ENCODE measurements at regions not wholly inside any gene's neighbourhood (a gene's known extent, or its start where the extent isn't known, plus 50 kb on each side); places are given as distances from the start of the nearest gene placed in this dataset.

DNA sequence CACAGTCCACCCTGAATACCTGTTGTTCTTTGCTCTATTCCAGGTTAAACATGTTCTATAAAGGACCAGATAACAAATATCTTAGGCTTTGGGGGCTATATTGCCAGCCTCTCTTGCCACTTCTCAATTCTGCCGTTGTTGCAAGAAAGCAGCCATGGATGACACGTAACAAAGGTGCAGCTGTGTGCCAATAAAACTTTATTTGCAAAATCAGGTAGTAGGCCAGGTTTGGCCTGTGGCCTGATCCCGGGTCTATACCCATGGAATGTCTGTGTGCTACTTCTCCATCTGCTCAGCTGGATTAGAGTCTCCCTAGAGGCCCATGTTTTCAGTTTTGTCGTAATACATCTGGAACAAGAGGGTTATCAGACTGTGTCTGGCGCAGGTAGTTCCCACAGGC, 175.3 kb upstream of the KCNG1 start:
- Mint-ChIP-seq H3K4me1 (no peaks in the 10 kb centered on the region), H3K9me3 (ENCODE audit: insufficient read depth) (no peaks in the 10 kb centered on the region)

DNA sequence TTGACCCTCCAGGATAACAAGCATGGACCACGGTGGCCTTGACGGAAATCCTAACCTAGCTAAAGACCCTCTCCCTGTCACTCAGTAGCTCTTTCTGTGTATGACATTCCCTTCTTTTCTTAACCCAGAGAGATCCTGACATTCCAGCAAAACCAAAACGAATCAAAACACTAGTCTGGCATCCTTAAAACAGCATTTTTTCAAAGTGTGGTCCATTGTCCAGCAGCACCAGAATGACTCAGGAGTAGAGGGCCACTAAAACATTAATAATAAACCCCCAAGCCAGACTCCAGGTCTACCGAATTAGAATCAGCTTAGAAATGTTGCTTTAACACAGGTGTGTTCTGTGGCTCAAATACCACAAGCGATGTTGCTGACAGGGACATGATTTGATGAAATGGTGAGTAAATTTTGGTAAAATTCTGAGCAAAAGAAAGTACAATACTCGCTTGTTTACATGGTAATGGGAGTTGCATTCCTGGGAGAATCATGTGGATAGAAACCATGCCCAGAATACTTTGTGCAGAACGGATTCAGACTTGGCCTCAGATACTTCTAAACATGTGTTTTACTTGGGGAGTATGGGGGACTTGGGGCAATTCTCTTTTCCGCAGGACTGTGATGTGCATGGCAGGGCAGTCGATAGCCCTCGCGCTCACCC, 174.2 kb upstream of the KCNG1 start:
- no peaks in the 10 kb centered on the region for H3K79me2 ChIP-seq (ENCODE audit: control insufficient read depth, insufficient read depth, low read length)
- H4K20me1 ChIP-seq (ENCODE audit: control insufficient read depth, insufficient read depth, low read length, poor library complexity, severe bottlenecking) = no peaks in the 10 kb centered on the region
- no peak overlapping the region for H3K9ac ChIP-seq (ENCODE audit: low read length)
- DNase-seq (no peak), ATAC-seq (ENCODE audit: low read depth) (no peak)
- intact Hi-C loops (cut with micrococcal nuclease) = no loop called here
- TF ChIP-seq EZH2 (IDR thresholded peaks at IDR 0.05; ENCODE audit: borderline replicate concordance, insufficient read depth, low read depth, low read length, poor library complexity, severe bottlenecking) = no peak
- no peak overlapping the region for H3K4me3 ChIP-seq (ENCODE audit: control extremely low read depth in 1 of 5, extremely low read depth in 1 of 5, insufficient read depth in 1 of 5, low read depth in 2 of 5, low read length in 4 of 5)
- no peak overlapping the region for H3K4me3 Mint-ChIP-seq
- CTCF ChIA-PET = interaction anchor here (1.1 kb wide), 1 partner anchor 12 kb away, joined by 3 read pairs; no protein-coding TSS in a partner anchor
- POLR2A ChIA-PET = no interaction called here
- no peak overlapping the region for H2AFZ ChIP-seq (ENCODE audit: insufficient read depth, low read depth, low read length, poor library complexity, severe bottlenecking)
- H3K4me1 ChIP-seq (ENCODE audit: control insufficient read depth in 2 of 2, insufficient read depth in 2 of 2, low read length in 2 of 2) = no peaks in the 10 kb centered on the region
- no peaks in the 10 kb centered on the region for H3K4me1 Mint-ChIP-seq
- WGBS (ENCODE audit: insufficient coverage) = 83% methylated on average over 9 of the region's 11 CpGs
- H3K27ac ChIP-seq (ENCODE audit: low read length in 2 of 2) = no peak overlapping the region
- no peaks in the 10 kb centered on the region for H3K9me3 Mint-ChIP-seq (ENCODE audit: insufficient read depth)
- H3K27me3 Mint-ChIP-seq = peaks cover 19% of the 10 kb centered on the region
- H3K27me3 ChIP-seq (replicated peaks in 1 of 4; ENCODE audit: control extremely low read depth in 1 of 4, control insufficient read depth in 3 of 4, insufficient read depth in 4 of 4, low read length in 3 of 4) = peaks cover 0 to 17% (median 1%) of the 10 kb centered on the region in 4 experiments
- H3K4me2 ChIP-seq (replicated peaks; ENCODE audit: low read depth, low read length, poor library complexity, severe bottlenecking) = no peak overlapping the region
- H3K9me3 ChIP-seq (ENCODE audit: control extremely low read depth in 1 of 3, control insufficient read depth in 2 of 3, insufficient read depth in 1 of 3, low read length in 2 of 3) = peaks cover 0 to 6% (median 0%) of the 10 kb centered on the region in 3 donors
- no peak overlapping the region for H3K27ac Mint-ChIP-seq
- no peaks in the 10 kb centered on the region for H3K36me3 ChIP-seq (replicated peaks in 1 of 2; ENCODE audit: control extremely low read depth in 1 of 2, control insufficient read depth in 1 of 2, extremely low read depth in 1 of 2, insufficient read depth in 2 of 2, low read length in 1 of 2)

More for the DNA sequence above, 175.3 kb upstream of the KCNG1 start:
- Histone ChIP-seq H3K36me3 (replicated peaks in 1 of 2; ENCODE audit: control extremely low read depth in 1 of 2, control insufficient read depth in 1 of 2, extremely low read depth in 1 of 2, insufficient read depth in 2 of 2, low read length in 1 of 2) (no peaks in the 10 kb centered on the region), H4K20me1 (ENCODE audit: control insufficient read depth, insufficient read depth, low read length, poor library complexity, severe bottlenecking) (no peaks in the 10 kb centered on the region), H3K79me2 (ENCODE audit: control insufficient read depth, insufficient read depth, low read length) (no peaks in the 10 kb centered on the region), H3K9ac (ENCODE audit: low read length) (no peak overlapping the region), H3K4me1 (ENCODE audit: control insufficient read depth in 2 of 2, insufficient read depth in 2 of 2, low read length in 2 of 2) (no peaks in the 10 kb centered on the region), H3K9me3 (ENCODE audit: control extremely low read depth in 1 of 3, control insufficient read depth in 2 of 3, insufficient read depth in 1 of 3, low read length in 2 of 3) (peaks cover 0 to 6% (median 0%) of the 10 kb centered on the region in 3 donors), H3K4me2 (replicated peaks; ENCODE audit: low read depth, low read length, poor library complexity, severe bottlenecking) (no peak overlapping the region), H2AFZ (ENCODE audit: insufficient read depth, low read depth, low read length, poor library complexity, severe bottlenecking) (no peak overlapping the region), H3K27ac (ENCODE audit: low read length in 2 of 2) (no peak overlapping the region), H3K27me3 (replicated peaks in 1 of 4; ENCODE audit: control extremely low read depth in 1 of 4, control insufficient read depth in 3 of 4, insufficient read depth in 4 of 4, low read length in 3 of 4) (peaks cover 0 to 13% (median 1%) of the 10 kb centered on the region in 4 experiments), H3K4me3 (ENCODE audit: control extremely low read depth in 1 of 5, extremely low read depth in 1 of 5, insufficient read depth in 1 of 5, low read depth in 2 of 5, low read length in 4 of 5) (no peak overlapping the region)
- TF ChIP-seq, protein P1, sequence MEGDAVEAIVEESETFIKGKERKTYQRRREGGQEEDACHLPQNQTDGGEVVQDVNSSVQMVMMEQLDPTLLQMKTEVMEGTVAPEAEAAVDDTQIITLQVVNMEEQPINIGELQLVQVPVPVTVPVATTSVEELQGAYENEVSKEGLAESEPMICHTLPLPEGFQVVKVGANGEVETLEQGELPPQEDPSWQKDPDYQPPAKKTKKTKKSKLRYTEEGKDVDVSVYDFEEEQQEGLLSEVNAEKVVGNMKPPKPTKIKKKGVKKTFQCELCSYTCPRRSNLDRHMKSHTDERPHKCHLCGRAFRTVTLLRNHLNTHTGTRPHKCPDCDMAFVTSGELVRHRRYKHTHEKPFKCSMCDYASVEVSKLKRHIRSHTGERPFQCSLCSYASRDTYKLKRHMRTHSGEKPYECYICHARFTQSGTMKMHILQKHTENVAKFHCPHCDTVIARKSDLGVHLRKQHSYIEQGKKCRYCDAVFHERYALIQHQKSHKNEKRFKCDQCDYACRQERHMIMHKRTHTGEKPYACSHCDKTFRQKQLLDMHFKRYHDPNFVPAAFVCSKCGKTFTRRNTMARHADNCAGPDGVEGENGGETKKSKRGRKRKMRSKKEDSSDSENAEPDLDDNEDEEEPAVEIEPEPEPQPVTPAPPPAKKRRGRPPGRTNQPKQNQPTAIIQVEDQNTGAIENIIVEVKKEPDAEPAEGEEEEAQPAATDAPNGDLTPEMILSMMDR (IDR thresholded peaks at IDR 0.05) = no peak
- TF ChIP-seq EZH2 (IDR thresholded peaks at IDR 0.05; ENCODE audit: borderline replicate concordance, insufficient read depth, low read depth, low read length, poor library complexity, severe bottlenecking) = no peak
- ChIA-PET POLR2A (no interaction called here), CTCF (no interaction called here)
- no peak overlapping the region for H3K27ac Mint-ChIP-seq
- WGBS (ENCODE audit: insufficient coverage) = 93% methylated on average over 5 of the region's 5 CpGs
- intact Hi-C loops (cut with micrococcal nuclease) = no loop called here
- ATAC-seq (ENCODE audit: low read depth) (no peak), DNase-seq (no peak)
- H3K4me3 Mint-ChIP-seq = no peak overlapping the region
- peaks cover 20% of the 10 kb centered on the region for H3K27me3 Mint-ChIP-seq
